OCI-LY3 (cell line): ENCODE measurements at regions not wholly inside any gene's neighbourhood (a gene's known extent, or its start where the extent isn't known, plus 50 kb on each side); places are given as distances from the start of the nearest gene placed in this dataset.

ENCODE experiments used
- CTCF ChIP-seq: fragments of 200-600, 300-600 bp; sonication (generic); IDR thresholded peaks from 2 replicates; pipeline ENCODE4 v1.5.1; 2014; ENCODE audit warnings: antibody characterized with exemption, low read length, low read depth
- EZH2phosphoT487 ChIP-seq: fragments of 200-600 bp; shearing (Covaris generic); IDR thresholded peaks from 2 replicates; pipeline ENCODE4 v1.6.1; 2018; ENCODE audit warnings: antibody characterized with exemption, mixed run types, low read depth

DNA sequence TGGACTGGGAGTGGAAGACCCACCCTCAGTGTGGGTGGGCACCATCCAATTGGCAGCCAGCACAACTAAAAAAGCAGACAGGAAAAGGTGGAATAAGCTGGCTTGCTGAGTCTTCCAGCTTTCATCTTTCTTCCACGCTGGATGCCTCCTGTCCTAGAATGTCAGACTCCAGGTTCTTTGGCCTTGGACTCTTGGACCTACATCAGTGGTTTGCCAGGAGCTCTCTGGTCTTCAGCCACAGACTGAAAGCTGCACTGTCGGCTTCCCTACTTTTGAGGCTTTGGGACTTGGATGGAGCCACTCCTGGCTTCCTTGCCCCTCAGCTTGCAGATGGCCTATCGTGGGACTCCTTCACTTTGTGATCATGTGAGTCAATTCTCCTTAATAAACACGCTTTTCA, 59.8 kb downstream of the SOX4 start:
- TF ChIP-seq CTCF (no peak), EZH2phosphoT487 (no peak)
